Trophoblast cell (in vitro differentiated cells and primary cell): ENCODE measurements at regions not wholly inside any gene's neighbourhood (a gene's known extent, or its start where the extent isn't known, plus 50 kb on each side); places are given as distances from the start of the nearest gene placed in this dataset.

ENCODE experiments used
- DNase-seq, 2 donors: peaks; one replicate each; pipeline ENCODE4 v3.0.0-alpha.2; 2016
- H2AFZ ChIP-seq: 2 replicates; pipeline ENCODE4 v1.6.1; 2013; ENCODE audit warnings: low read length, moderate library complexity, mild to moderate bottlenecking; ENCODE audit not compliant: insufficient read depth, poor library complexity
- H2AK5ac ChIP-seq: 2 replicates; pipeline ENCODE4 v1.6.1; 2013; ENCODE audit warnings: mild to moderate bottlenecking, low read length
- H2BK120ac ChIP-seq: 2 replicates; pipeline ENCODE4 v1.6.1; 2013; ENCODE audit warnings: low read length, mild to moderate bottlenecking, moderate library complexity; ENCODE audit not compliant: insufficient read depth, poor library complexity
- H2BK12ac ChIP-seq: 2 replicates; pipeline ENCODE4 v1.6.1; 2013; ENCODE audit warnings: mild to moderate bottlenecking, low read length, moderate library complexity
- H2BK5ac ChIP-seq: 2 replicates; pipeline ENCODE4 v1.6.1; 2013; ENCODE audit warnings: low read length, low read depth, moderate library complexity, mild to moderate bottlenecking; ENCODE audit not compliant: poor library complexity
- H3K14ac ChIP-seq: 2 replicates; pipeline ENCODE4 v1.6.1; 2013; ENCODE audit warnings: mild to moderate bottlenecking, low read length
- H3K18ac ChIP-seq: 2 replicates; pipeline ENCODE4 v1.6.1; 2013; ENCODE audit warnings: mild to moderate bottlenecking, low read length
- H3K23ac ChIP-seq: 2 replicates; pipeline ENCODE4 v1.6.1; 2013; ENCODE audit warnings: low read length
- H3K27ac ChIP-seq: 2 replicates; pipeline ENCODE4 v1.5.1; 2013; ENCODE audit warnings: low read depth, mild to moderate bottlenecking, inconsistent platforms, low read length, moderate library complexity
- H3K27me3 ChIP-seq: 2 replicates; pipeline ENCODE4 v1.6.1; 2013; ENCODE audit warnings: inconsistent platforms, mild to moderate bottlenecking, low read length, moderate library complexity; ENCODE audit not compliant: insufficient read depth
- H3K36me3 ChIP-seq, 2 experiments: 1 replicate in 1 of 2; 2 replicates in 1 of 2; pipeline ENCODE4 v1.6.1; 2013; ENCODE audit warnings: low read length in 2 of 2, mild to moderate bottlenecking in 2 of 2, moderate library complexity in 1 of 2; ENCODE audit not compliant: insufficient read depth in 2 of 2, control insufficient read depth in 1 of 2
- H3K4ac ChIP-seq: 2 replicates; pipeline ENCODE4 v1.6.1; 2013; ENCODE audit warnings: low read depth, mild to moderate bottlenecking, low read length, moderate library complexity
- H3K4me1 ChIP-seq, 2 experiments: 1 replicate in 1 of 2; 2 replicates in 1 of 2; pipeline ENCODE4 v1.6.1; 2013; ENCODE audit warnings: low read length in 2 of 2, mild to moderate bottlenecking in 2 of 2, moderate library complexity in 1 of 2; ENCODE audit not compliant: insufficient read depth in 2 of 2, control insufficient read depth in 1 of 2
- H3K4me2 ChIP-seq: 2 replicates; pipeline ENCODE4 v1.6.1; 2013; ENCODE audit warnings: inconsistent platforms, mild to moderate bottlenecking, low read length, moderate library complexity
- H3K4me3 ChIP-seq: 2 replicates; pipeline ENCODE4 v1.5.1; 2013; ENCODE audit warnings: mild to moderate bottlenecking, low read depth, low read length, inconsistent platforms
- H3K79me1 ChIP-seq: one replicate; pipeline ENCODE4 v1.6.1; 2013; ENCODE audit warnings: low read length
- H3K79me2 ChIP-seq: 2 replicates; pipeline ENCODE4 v1.6.1; 2013; ENCODE audit warnings: low read length, mild to moderate bottlenecking; ENCODE audit not compliant: control insufficient read depth, insufficient read depth, poor library complexity
- H3K9ac ChIP-seq: 2 replicates; pipeline ENCODE4 v1.6.1; 2013; ENCODE audit warnings: mild to moderate bottlenecking, low read length
- H3K9me3 ChIP-seq: 2 replicates; pipeline ENCODE4 v1.6.1; 2013; ENCODE audit warnings: low read depth, mild to moderate bottlenecking, control low read depth, inconsistent platforms, low read length; ENCODE audit not compliant: insufficient read depth
- H4K12ac ChIP-seq: 2 replicates; pipeline ENCODE4 v1.6.1; 2013; ENCODE audit warnings: low read depth, mild to moderate bottlenecking, low read length, moderate library complexity
- H4K8ac ChIP-seq: 2 replicates; pipeline ENCODE4 v1.6.1; 2013; ENCODE audit warnings: low read depth, mild to moderate bottlenecking, low read length, moderate library complexity
- H4K91ac ChIP-seq: one replicate; pipeline ENCODE4 v1.6.1; 2013; ENCODE audit warnings: low read depth, mild to moderate bottlenecking, low read length, moderate library complexity
- WGBS: extraction: QIAGEN DNeasy Blood & Tissue Kit; methylation state at CpG from one replicate; pipeline ENCODE4 v1.1.7; 2013; ENCODE audit warnings: missing lambda C conversion rate; ENCODE audit not compliant: insufficient read length, insufficient coverage; ENCODE audit errors: extremely low coverage; 5-methylcytosine and 5-hydroxymethylcytosine counted together

- H4K91ac ChIP-seq = no peak overlapping the region
- H2BK120ac ChIP-seq = no peak overlapping the region
- H4K8ac ChIP-seq = no peak overlapping the region
- H3K36me3 ChIP-seq = no peaks in the 10 kb centered on the region
- H3K4me2 ChIP-seq = no peak overlapping the region
- no peak overlapping the region for H2BK5ac ChIP-seq
- no peak overlapping the region for H4K12ac ChIP-seq
- no peak overlapping the region for H3K9ac ChIP-seq
- H3K14ac ChIP-seq = no peak overlapping the region
- no peak overlapping the region for H2BK12ac ChIP-seq
- no peaks in the 10 kb centered on the region for H3K9me3 ChIP-seq
- no peak overlapping the region for H2AFZ ChIP-seq
- no peaks in the 10 kb centered on the region for H3K4me1 ChIP-seq
- H3K4ac ChIP-seq = no peak overlapping the region
- no peak overlapping the region for H3K23ac ChIP-seq
- H3K79me1 ChIP-seq = no peaks in the 10 kb centered on the region
- H3K79me2 ChIP-seq = no peaks in the 10 kb centered on the region
- no peak for DNase-seq
- H2AK5ac ChIP-seq = no peak overlapping the region
- H3K27ac ChIP-seq = no peak overlapping the region
- no peak overlapping the region for H3K4me3 ChIP-seq
- no peak overlapping the region for H3K18ac ChIP-seq
- H3K27me3 ChIP-seq = no peaks in the 10 kb centered on the region
These were observed 125.8 kb upstream of the CYP1B1 start for GRCh38 chr2:38201784-38202183.

- H3K14ac ChIP-seq = no peak overlapping the region
- H2BK5ac ChIP-seq = no peak overlapping the region
- no peak overlapping the region for H2BK12ac ChIP-seq
- no peaks in the 10 kb centered on the region for H3K79me2 ChIP-seq
- no peak overlapping the region for H4K8ac ChIP-seq
- no peak overlapping the region for H3K27ac ChIP-seq
- H3K23ac ChIP-seq = no peak overlapping the region
- H4K12ac ChIP-seq = no peak overlapping the region
- no CpG with 5 or more reads among the region's 3 CpGs for WGBS
- no peak overlapping the region for H4K91ac ChIP-seq
- H3K4me3 ChIP-seq = no peak overlapping the region
- DNase-seq = no peak
- H3K79me1 ChIP-seq = no peaks in the 10 kb centered on the region
- no peaks in the 10 kb centered on the region for H3K9me3 ChIP-seq
- H3K4me1 ChIP-seq = no peaks in the 10 kb centered on the region
- H3K27me3 ChIP-seq = no peaks in the 10 kb centered on the region
- no peak overlapping the region for H3K9ac ChIP-seq
- H2AK5ac ChIP-seq = no peak overlapping the region
- no peaks in the 10 kb centered on the region for H3K36me3 ChIP-seq
- H3K4ac ChIP-seq = no peak overlapping the region
- H3K18ac ChIP-seq = no peak overlapping the region
- no peak overlapping the region for H2AFZ ChIP-seq
- H3K4me2 ChIP-seq = no peak overlapping the region
- no peak overlapping the region for H2BK120ac ChIP-seq
These were observed 124.6 kb upstream of the CYP1B1 start for GRCh38 chr2:38200598-38200997.

- H3K23ac ChIP-seq = no peak overlapping the region
- no peaks in the 10 kb centered on the region for H3K9me3 ChIP-seq
- WGBS = no CpG with 5 or more reads among the region's 1 CpG
- no peak overlapping the region for H3K4ac ChIP-seq
- no peak overlapping the region for H3K4me2 ChIP-seq
- H3K14ac ChIP-seq = no peak overlapping the region
- no peak overlapping the region for H3K18ac ChIP-seq
- H4K91ac ChIP-seq = no peak overlapping the region
- H3K4me3 ChIP-seq = no peak overlapping the region
- H4K8ac ChIP-seq = no peak overlapping the region
- no peak overlapping the region for H3K9ac ChIP-seq
- H2AK5ac ChIP-seq = no peak overlapping the region
- H2BK5ac ChIP-seq = no peak overlapping the region
- H3K27me3 ChIP-seq = no peaks in the 10 kb centered on the region
- no peaks in the 10 kb centered on the region for H3K36me3 ChIP-seq
- no peak overlapping the region for H2BK12ac ChIP-seq
- H2AFZ ChIP-seq = no peak overlapping the region
- no peak for DNase-seq
- H3K79me2 ChIP-seq = no peaks in the 10 kb centered on the region
- no peak overlapping the region for H4K12ac ChIP-seq
- H3K4me1 ChIP-seq = peaks cover 0 to 5% of the 10 kb centered on the region in 2 experiments
- no peak overlapping the region for H2BK120ac ChIP-seq
- H3K27ac ChIP-seq = no peak overlapping the region
- no peaks in the 10 kb centered on the region for H3K79me1 ChIP-seq
These were observed 123.2 kb upstream of the CYP1B1 start for GRCh38 chr2:38199127-38199526.

GRCh38 chr2:38194751-38195150, 118.8 kb upstream of the CYP1B1 start:
- no peak overlapping the region for H2AFZ ChIP-seq
- peaks cover 2% of the 10 kb centered on the region for H3K9me3 ChIP-seq
- no peak overlapping the region for H3K23ac ChIP-seq
- no peak overlapping the region for H2BK5ac ChIP-seq
- H3K27me3 ChIP-seq = no peaks in the 10 kb centered on the region
- no peak overlapping the region for H2BK120ac ChIP-seq
- no peaks in the 10 kb centered on the region for H3K79me2 ChIP-seq
- no peak overlapping the region for H3K9ac ChIP-seq
- H2BK12ac ChIP-seq = no peak overlapping the region
- H4K91ac ChIP-seq = no peak overlapping the region
- no peaks in the 10 kb centered on the region for H3K36me3 ChIP-seq
- no peak overlapping the region for H3K14ac ChIP-seq
- WGBS = no CpG with 5 or more reads among the region's 5 CpGs
- H3K18ac ChIP-seq = no peak overlapping the region
- H3K4me2 ChIP-seq = no peak overlapping the region
- H3K4ac ChIP-seq = no peak overlapping the region
- peaks cover 0 to 5% of the 10 kb centered on the region in 2 experiments for H3K4me1 ChIP-seq
- no peak overlapping the region for H4K8ac ChIP-seq
- H4K12ac ChIP-seq = no peak overlapping the region
- H3K27ac ChIP-seq = no peak overlapping the region
- H3K4me3 ChIP-seq = no peak overlapping the region
- H3K79me1 ChIP-seq = no peaks in the 10 kb centered on the region
- DNase-seq = peak; percentile 24 to 59
- H2AK5ac ChIP-seq = no peak overlapping the region
